Testis (tissue), 2 donors: ENCODE measurements at regions not wholly inside any gene's neighbourhood (a gene's known extent, or its start where the extent isn't known, plus 50 kb on each side); places are given as distances from the start of the nearest gene placed in this dataset.

Source experiments
- DNase-seq: peaks from one replicate; pipeline ENCODE4 v3.0.0-alpha.2; 2019
- H3K27ac ChIP-seq, 2 donors: fragments of 200-600 bp; sonication (generic); one replicate each; pipeline ENCODE4 v1.5.1; 2019
- H3K27me3 ChIP-seq: fragments of 200-600 bp; sonication (generic); one replicate; pipeline ENCODE4 v1.5.1; 2019
- H3K36me3 ChIP-seq: fragments of 200-600 bp; sonication (generic); one replicate; pipeline ENCODE4 v1.5.1; 2017; ENCODE audit warnings: low read depth; ENCODE audit errors: missing control alignments
- H3K4me1 ChIP-seq: fragments of 200-600 bp; sonication (generic); one replicate; pipeline ENCODE4 v1.5.1; 2019
- H3K4me3 ChIP-seq, 2 donors: fragments of 200-600 bp; sonication (generic); one replicate each; pipeline ENCODE4 v1.5.1; 2017 to 2019
- H3K9me3 ChIP-seq: fragments of 200-600 bp; sonication (generic); one replicate; pipeline ENCODE4 v1.5.1; 2017
- CTCF ChIP-seq, 3 experiments: fragments of 450-650 bp in 2 of 3; fragments of 200-600 bp in 1 of 3; sonication (generic) in 1 of 3; IDR thresholded peaks; one replicate each; pipeline ENCODE4 v1.5.1; 2016 to 2019; ENCODE audit warnings: antibody characterized with exemption in 3 of 3, mild to moderate bottlenecking in 2 of 3, moderate library complexity in 1 of 3
- POLR2A ChIP-seq: fragments of 450-650 bp; IDR thresholded peaks from one replicate; pipeline ENCODE4 v1.6.1; 2017; ENCODE audit warnings: antibody characterized with exemption, mild to moderate bottlenecking, moderate library complexity
- WGBS, 2 donors: methylation state at CpG; one replicate each; pipeline ENCODE4 v1.1.5; 2018; 5-methylcytosine and 5-hydroxymethylcytosine counted together
- intact Hi-C: fragments of 100-400 bp; cut with DNase I; formaldehyde crosslinking; loops from one replicate; pipeline ENCODE4 v1.15.1; 2023; ENCODE audit warnings: low total_unique reads

GRCh38 chr22:48021991-48022401 is 1259.5 kb downstream of the TBC1D22A start:
- intact Hi-C loops, result no loop called here
- H3K4me3 ChIP-seq, result no peak overlapping the region

GRCh38 chr22:48018346-48018745 is 1255.9 kb downstream of the TBC1D22A start:
- Histone ChIP-seq H3K27me3 (no peaks in the 10 kb centered on the region), H3K4me3 (no peak overlapping the region), H3K4me1 (no peaks in the 10 kb centered on the region), H3K27ac (no peak overlapping the region), H3K9me3 (no peaks in the 10 kb centered on the region), H3K36me3 (no peaks in the 10 kb centered on the region)
- WGBS, 2 donors, result 47 to 71% methylated on average over 5 of the region's 5 CpGs
- TF ChIP-seq CTCF (IDR thresholded peaks at IDR 0.05) (no peak), POLR2A (no peak)
- intact Hi-C loops, result no loop called here
- no peak for DNase-seq

More at GRCh38 chr22:48021991-48022401, 1259.5 kb downstream of the TBC1D22A start:
- no peaks in the 10 kb centered on the region for H3K4me1 ChIP-seq
- H3K9me3 ChIP-seq, result no peaks in the 10 kb centered on the region
- H3K36me3 ChIP-seq, result no peaks in the 10 kb centered on the region
- H3K27ac ChIP-seq, result no peak overlapping the region
- H3K27me3 ChIP-seq, result no peaks in the 10 kb centered on the region
- no peak for DNase-seq
- TF ChIP-seq POLR2A, result no peak
- TF ChIP-seq CTCF (IDR thresholded peaks at IDR 0.05), result no peak
- 68 to 84% methylated on average over 4 of the region's 4 CpGs for WGBS, 2 donors

GRCh38 chr22:48015701-48016100 is 1253.3 kb downstream of the TBC1D22A start:
- intact Hi-C loops, result no loop called here
- WGBS, 2 donors, result 84 to 85% methylated on average over 5 of the region's 5 CpGs
- Histone ChIP-seq H3K27ac (no peak overlapping the region), H3K4me1 (no peaks in the 10 kb centered on the region), H3K4me3 (no peak overlapping the region), H3K9me3 (no peaks in the 10 kb centered on the region), H3K36me3 (no peaks in the 10 kb centered on the region), H3K27me3 (no peaks in the 10 kb centered on the region)
- no peak for DNase-seq
- TF ChIP-seq CTCF (IDR thresholded peaks at IDR 0.05), result no peak
- TF ChIP-seq POLR2A, result no peak

- Histone ChIP-seq H3K4me3 (no peak overlapping the region), H3K27ac (no peak overlapping the region), H3K4me1 (no peaks in the 10 kb centered on the region), H3K27me3 (no peaks in the 10 kb centered on the region), H3K36me3 (no peaks in the 10 kb centered on the region), H3K9me3 (no peaks in the 10 kb centered on the region)
- intact Hi-C loops, result no loop called here
- TF ChIP-seq POLR2A (no peak), CTCF (IDR thresholded peaks at IDR 0.05) (no peak)
- DNase-seq, result no peak
- WGBS, 2 donors, result 83% methylated on average over 4 of the region's 4 CpGs
Observed at GRCh38 chr22:48004936-48005335, 1242.5 kb downstream of the TBC1D22A start.

- no peaks in the 10 kb centered on the region for H3K4me1 ChIP-seq
- TF ChIP-seq POLR2A (no peak), CTCF (IDR thresholded peaks at IDR 0.05) (no peak)
- no peaks in the 10 kb centered on the region for H3K9me3 ChIP-seq
- H3K36me3 ChIP-seq, result no peaks in the 10 kb centered on the region
- H3K27ac ChIP-seq, result no peak overlapping the region
- H3K27me3 ChIP-seq, result no peaks in the 10 kb centered on the region
- WGBS, 2 donors, result 67 to 77% methylated on average over 6 of the region's 6 CpGs
- H3K4me3 ChIP-seq, result no peak overlapping the region
- DNase-seq, result no peak
- intact Hi-C loops, result no loop called here
Observed at GRCh38 chr22:48004038-48004437, 1241.6 kb downstream of the TBC1D22A start.
